ENCODE measurements at regions not wholly inside any gene's neighbourhood (a gene's known extent, or its start where the extent isn't known, plus 50 kb on each side); places are given as distances from the start of the nearest gene placed in this dataset.

DNA sequence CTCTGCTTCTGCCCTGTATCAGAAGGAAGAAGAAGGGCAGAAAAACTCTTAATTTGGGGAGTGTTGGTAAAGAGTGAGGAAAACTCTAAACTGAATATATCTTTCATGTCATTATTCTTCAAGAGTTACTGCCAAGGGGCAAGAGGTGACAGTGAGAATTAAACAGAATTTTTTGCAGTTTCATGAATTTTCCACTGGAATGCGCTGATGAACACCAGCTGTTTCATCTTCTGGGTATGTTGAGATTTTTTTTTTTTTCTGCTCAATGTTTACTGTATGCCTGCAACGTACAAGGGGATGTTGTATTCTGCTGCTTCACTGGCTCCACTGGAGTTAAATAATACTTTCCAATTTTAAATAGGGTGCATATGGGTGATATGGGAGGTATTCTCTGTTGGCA is 117.8 kb downstream of the FAM76B start:
- TF ChIP-seq, protein P1, sequence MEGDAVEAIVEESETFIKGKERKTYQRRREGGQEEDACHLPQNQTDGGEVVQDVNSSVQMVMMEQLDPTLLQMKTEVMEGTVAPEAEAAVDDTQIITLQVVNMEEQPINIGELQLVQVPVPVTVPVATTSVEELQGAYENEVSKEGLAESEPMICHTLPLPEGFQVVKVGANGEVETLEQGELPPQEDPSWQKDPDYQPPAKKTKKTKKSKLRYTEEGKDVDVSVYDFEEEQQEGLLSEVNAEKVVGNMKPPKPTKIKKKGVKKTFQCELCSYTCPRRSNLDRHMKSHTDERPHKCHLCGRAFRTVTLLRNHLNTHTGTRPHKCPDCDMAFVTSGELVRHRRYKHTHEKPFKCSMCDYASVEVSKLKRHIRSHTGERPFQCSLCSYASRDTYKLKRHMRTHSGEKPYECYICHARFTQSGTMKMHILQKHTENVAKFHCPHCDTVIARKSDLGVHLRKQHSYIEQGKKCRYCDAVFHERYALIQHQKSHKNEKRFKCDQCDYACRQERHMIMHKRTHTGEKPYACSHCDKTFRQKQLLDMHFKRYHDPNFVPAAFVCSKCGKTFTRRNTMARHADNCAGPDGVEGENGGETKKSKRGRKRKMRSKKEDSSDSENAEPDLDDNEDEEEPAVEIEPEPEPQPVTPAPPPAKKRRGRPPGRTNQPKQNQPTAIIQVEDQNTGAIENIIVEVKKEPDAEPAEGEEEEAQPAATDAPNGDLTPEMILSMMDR (IDR thresholded peaks at IDR 0.05 in 8 of 11, conservative IDR thresholded peaks at IDR 0.05 in 3 of 11): no peak
- TF ChIP-seq POLR2A (IDR thresholded peaks at IDR 0.05): no peak

Data from spleen (tissue), 7 donors.